ENCODE measurements at regions not wholly inside any gene's neighbourhood (a gene's known extent, or its start where the extent isn't known, plus 50 kb on each side); places are given as distances from the start of the nearest gene placed in this dataset.

- DNase-seq, result no peak
- Mint-ChIP-seq H3K27me3 (no peaks in the 10 kb centered on the region), H3K4me3 (no peak overlapping the region), H3K9me3 (peaks cover 30 to 86% (median 68%) of the 10 kb centered on the region in 3 donors), H3K27ac (no peak overlapping the region), H3K4me1 (no peaks in the 10 kb centered on the region), H3K36me3 (peaks cover 94% of the 10 kb centered on the region)
- H3K27ac ChIP-seq (ENCODE audit: low read length), result no peak overlapping the region
- no peaks in the 10 kb centered on the region for H3K4me1 ChIP-seq (ENCODE audit: control insufficient read depth in 1 of 2, extremely low read depth in 1 of 2, insufficient read depth in 2 of 2, low read length in 2 of 2)
- WGBS (ENCODE audit: insufficient coverage), result 90% methylated on average over 10 of the region's 13 CpGs
- ATAC-seq (replicated peaks in 1 of 4), result no peak
- ChIA-PET POLR2A (no interaction called here), CTCF (no interaction called here)
- peaks cover 14 to 25% of the 10 kb centered on the region in 2 donors for H3K36me3 ChIP-seq (ENCODE audit: control insufficient read depth in 2 of 2, extremely low read depth in 1 of 2, insufficient read depth in 1 of 2, low read length in 1 of 2)
- peak overlapping the region in 1 of 2 donors; percentile 6 for H3K4me3 ChIP-seq (ENCODE audit: control insufficient read depth in 1 of 2, extremely low read depth in 1 of 2, low read length in 1 of 2)
- H3K27me3 ChIP-seq (replicated peaks in 1 of 2; ENCODE audit: control insufficient read depth in 2 of 2, extremely low read depth in 1 of 2, insufficient read depth in 2 of 2, low read length in 1 of 2), result peaks cover 0 to 5% of the 10 kb centered on the region in 2 experiments
- peaks cover 18% of the 10 kb centered on the region for H3K9me3 ChIP-seq
Measured at GRCh38 chr15:25051399-25052154, 96.8 kb downstream of the SNRPN start.

GRCh38 chr15:25052191-25052999 is 97.6 kb downstream of the SNRPN start:
- Mint-ChIP-seq H3K4me1 (no peaks in the 10 kb centered on the region), H3K9me3 (peaks cover 26 to 85% (median 68%) of the 10 kb centered on the region in 3 donors), H3K4me3 (no peak overlapping the region), H3K27me3 (no peaks in the 10 kb centered on the region), H3K27ac (no peak overlapping the region), H3K36me3 (peaks cover 94% of the 10 kb centered on the region)
- Histone ChIP-seq H3K4me1 (ENCODE audit: control insufficient read depth in 1 of 2, extremely low read depth in 1 of 2, insufficient read depth in 2 of 2, low read length in 2 of 2) (no peaks in the 10 kb centered on the region), H3K27ac (ENCODE audit: low read length) (no peak overlapping the region), H3K27me3 (replicated peaks in 1 of 2; ENCODE audit: control insufficient read depth in 2 of 2, extremely low read depth in 1 of 2, insufficient read depth in 2 of 2, low read length in 1 of 2) (peaks cover 0 to 5% of the 10 kb centered on the region in 2 experiments), H3K9me3 (peaks cover 16% of the 10 kb centered on the region), H3K36me3 (ENCODE audit: control insufficient read depth in 2 of 2, extremely low read depth in 1 of 2, insufficient read depth in 1 of 2, low read length in 1 of 2) (peaks cover 14 to 28% of the 10 kb centered on the region in 2 donors), H3K4me3 (ENCODE audit: control insufficient read depth in 1 of 2, extremely low read depth in 1 of 2, low read length in 1 of 2) (peak overlapping the region in 1 of 2 donors; percentile 40)
- no peak for ATAC-seq (replicated peaks in 1 of 4)
- ChIA-PET CTCF (no interaction called here), POLR2A (no interaction called here)
- WGBS (ENCODE audit: insufficient coverage), result 82% methylated on average over 14 of the region's 14 CpGs
- DNase-seq, result peak in 1 of 35 experiments; percentile 7

- Histone ChIP-seq H3K36me3 (ENCODE audit: control insufficient read depth in 2 of 2, extremely low read depth in 1 of 2, insufficient read depth in 1 of 2, low read length in 1 of 2) (peaks cover 14 to 33% of the 10 kb centered on the region in 2 donors), H3K27ac (ENCODE audit: low read length) (no peak overlapping the region), H3K27me3 (replicated peaks in 1 of 2; ENCODE audit: control insufficient read depth in 2 of 2, extremely low read depth in 1 of 2, insufficient read depth in 2 of 2, low read length in 1 of 2) (peaks cover 0 to 5% of the 10 kb centered on the region in 2 experiments), H3K4me3 (ENCODE audit: control insufficient read depth in 1 of 2, extremely low read depth in 1 of 2, low read length in 1 of 2) (peak overlapping the region in 1 of 2 donors; percentile 40), H3K9me3 (peaks cover 16% of the 10 kb centered on the region), H3K4me1 (ENCODE audit: control insufficient read depth in 1 of 2, extremely low read depth in 1 of 2, insufficient read depth in 2 of 2, low read length in 2 of 2) (no peaks in the 10 kb centered on the region)
- Mint-ChIP-seq H3K27me3 (no peaks in the 10 kb centered on the region), H3K36me3 (peaks cover 95% of the 10 kb centered on the region), H3K27ac (no peak overlapping the region), H3K9me3 (peaks cover 33 to 85% (median 71%) of the 10 kb centered on the region in 3 donors), H3K4me1 (peaks cover 0 to 4% (median 0%) of the 10 kb centered on the region in 3 donors), H3K4me3 (no peak overlapping the region)
- POLR2A ChIA-PET, result no interaction called here
- 94% methylated on average over 18 of the region's 20 CpGs for WGBS (ENCODE audit: insufficient coverage)
- CTCF ChIA-PET, result no interaction called here
- no peak for DNase-seq
- ATAC-seq (replicated peaks in 1 of 4), result no peak
Measured at GRCh38 chr15:25053000-25053815, 98.4 kb downstream of the SNRPN start.

- no peak overlapping the region for H3K27ac Mint-ChIP-seq
- CTCF ChIA-PET, result no interaction called here
- Histone ChIP-seq H3K4me1 (ENCODE audit: control insufficient read depth in 1 of 2, extremely low read depth in 1 of 2, insufficient read depth in 2 of 2, low read length in 2 of 2) (no peaks in the 10 kb centered on the region), H3K27me3 (replicated peaks in 1 of 2; ENCODE audit: control insufficient read depth in 2 of 2, extremely low read depth in 1 of 2, insufficient read depth in 2 of 2, low read length in 1 of 2) (peaks cover 0 to 5% of the 10 kb centered on the region in 2 experiments), H3K4me3 (ENCODE audit: control insufficient read depth in 1 of 2, extremely low read depth in 1 of 2, low read length in 1 of 2) (peak overlapping the region in 1 of 2 donors; percentile 29), H3K36me3 (ENCODE audit: control insufficient read depth in 2 of 2, extremely low read depth in 1 of 2, insufficient read depth in 1 of 2, low read length in 1 of 2) (peaks cover 19 to 42% of the 10 kb centered on the region in 2 donors), H3K9me3 (peaks cover 13% of the 10 kb centered on the region), H3K27ac (ENCODE audit: low read length) (no peak overlapping the region)
- POLR2A ChIA-PET, result no interaction called here
- ATAC-seq (replicated peaks in 1 of 4) (no peak), DNase-seq (no peak)
- peaks cover 0 to 5% (median 0%) of the 10 kb centered on the region in 3 donors for H3K4me1 Mint-ChIP-seq
- 94% methylated on average over 8 of the region's 8 CpGs for WGBS (ENCODE audit: insufficient coverage)
- no peaks in the 10 kb centered on the region for H3K27me3 Mint-ChIP-seq
- H3K36me3 Mint-ChIP-seq, result peaks cover 98% of the 10 kb centered on the region
- H3K9me3 Mint-ChIP-seq, result peaks cover 30 to 88% (median 76%) of the 10 kb centered on the region in 3 donors
- H3K4me3 Mint-ChIP-seq, result no peak overlapping the region
Measured at GRCh38 chr15:25054329-25054728, 99.5 kb downstream of the SNRPN start.

GRCh38 chr15:25054943-25055342 is 100.2 kb downstream of the SNRPN start:
- Histone ChIP-seq H3K27ac (ENCODE audit: low read length) (no peak overlapping the region), H3K36me3 (ENCODE audit: control insufficient read depth in 2 of 2, extremely low read depth in 1 of 2, insufficient read depth in 1 of 2, low read length in 1 of 2) (peaks cover 19 to 48% of the 10 kb centered on the region in 2 donors), H3K4me1 (ENCODE audit: control insufficient read depth in 1 of 2, extremely low read depth in 1 of 2, insufficient read depth in 2 of 2, low read length in 2 of 2) (no peaks in the 10 kb centered on the region), H3K27me3 (replicated peaks in 1 of 2; ENCODE audit: control insufficient read depth in 2 of 2, extremely low read depth in 1 of 2, insufficient read depth in 2 of 2, low read length in 1 of 2) (peaks cover 0 to 5% of the 10 kb centered on the region in 2 experiments), H3K4me3 (ENCODE audit: control insufficient read depth in 1 of 2, extremely low read depth in 1 of 2, low read length in 1 of 2) (peak overlapping the region in 1 of 2 donors; percentile 29), H3K9me3 (peaks cover 10% of the 10 kb centered on the region)
- WGBS (ENCODE audit: insufficient coverage), result 92% methylated on average over 9 of the region's 9 CpGs
- DNase-seq (peak in 1 of 35 experiments; percentile 19), ATAC-seq (replicated peaks in 1 of 4) (no peak)
- Mint-ChIP-seq H3K27ac (no peak overlapping the region), H3K36me3 (peaks cover 98% of the 10 kb centered on the region), H3K9me3 (peaks cover 25 to 88% (median 79%) of the 10 kb centered on the region in 3 donors), H3K4me1 (peaks cover 0 to 5% (median 0%) of the 10 kb centered on the region in 3 donors), H3K27me3 (no peaks in the 10 kb centered on the region), H3K4me3 (no peak overlapping the region)
- CTCF ChIA-PET, result no interaction called here
- POLR2A ChIA-PET, result no interaction called here

Measured in T-cell (primary cell).